ENCODE measurements at regions not wholly inside any gene's neighbourhood (a gene's known extent, or its start where the extent isn't known, plus 50 kb on each side); places are given as distances from the start of the nearest gene placed in this dataset.

- no peaks in the 10 kb centered on the region for H3K27me3 ChIP-seq
- TF ChIP-seq POLR2A (IDR thresholded peaks at IDR 0.05), result no peak
- no peak for TF ChIP-seq CTCF (IDR thresholded peaks at IDR 0.05)
Observed at GRCh38 chr10:105611244-105611798, 970.2 kb downstream of the SORCS3 start.

GRCh38 chr10:105609451-105609850 lies 968.4 kb downstream of the SORCS3 start:
- Histone ChIP-seq H3K36me3 (replicated peaks in 1 of 2) (no peaks in the 10 kb centered on the region), H3K27ac (no peak overlapping the region), H3K4me3 (no peak overlapping the region), H3K9me3 (replicated peaks in 1 of 3) (no peaks in the 10 kb centered on the region), H3K4me1 (replicated peaks in 1 of 2) (no peaks in the 10 kb centered on the region), H3K27me3 (no peaks in the 10 kb centered on the region)
- intact Hi-C loops (cut with DNase I), result no loop called here
- DNase-seq, result no peak
- TF ChIP-seq CTCF (IDR thresholded peaks at IDR 0.05) (no peak), POLR2A (IDR thresholded peaks at IDR 0.05) (no peak)
- WGBS, 4 donors, result 10 to 24% (median 20%) methylated on average over 1 of the region's 1 CpG

More at GRCh38 chr10:105611244-105611798, 970.2 kb downstream of the SORCS3 start:
- Histone ChIP-seq H3K9me3 (replicated peaks in 1 of 3) (no peaks in the 10 kb centered on the region), H3K4me3 (no peak overlapping the region), H3K4me1 (replicated peaks in 1 of 2) (no peaks in the 10 kb centered on the region), H3K27ac (no peak overlapping the region), H3K36me3 (replicated peaks in 1 of 2) (no peaks in the 10 kb centered on the region)
- DNase-seq, result no peak
- intact Hi-C loops (cut with DNase I), result no loop called here

- no peak for DNase-seq
- TF ChIP-seq POLR2A (IDR thresholded peaks at IDR 0.05), result no peak
- TF ChIP-seq CTCF (IDR thresholded peaks at IDR 0.05), result no peak
- intact Hi-C loops (cut with DNase I), result no loop called here
- no peaks in the 10 kb centered on the region for H3K4me1 ChIP-seq (replicated peaks in 1 of 2)
- no peak overlapping the region for H3K4me3 ChIP-seq
- no peaks in the 10 kb centered on the region for H3K9me3 ChIP-seq (replicated peaks in 1 of 3)
- no peaks in the 10 kb centered on the region for H3K27me3 ChIP-seq
- no peak overlapping the region for H3K27ac ChIP-seq
- no peaks in the 10 kb centered on the region for H3K36me3 ChIP-seq (replicated peaks in 1 of 2)
Observed at GRCh38 chr10:105605918-105606317, 964.8 kb downstream of the SORCS3 start.

- H3K27ac ChIP-seq, result no peak overlapping the region
- no peak for DNase-seq
- H3K4me3 ChIP-seq, result no peak overlapping the region
- H3K27me3 ChIP-seq, result no peaks in the 10 kb centered on the region
- no peaks in the 10 kb centered on the region for H3K36me3 ChIP-seq (replicated peaks in 1 of 2)
- intact Hi-C loops (cut with DNase I), result no loop called here
- no peaks in the 10 kb centered on the region for H3K4me1 ChIP-seq (replicated peaks in 1 of 2)
- H3K9me3 ChIP-seq (replicated peaks in 1 of 3), result no peaks in the 10 kb centered on the region
- WGBS, 4 donors, result 70 to 82% (median 80%) methylated on average over 3 of the region's 3 CpGs
- TF ChIP-seq CTCF (IDR thresholded peaks at IDR 0.05), result no peak
Observed at GRCh38 chr10:105605104-105605503, 964.0 kb downstream of the SORCS3 start.

Data from adrenal gland (tissue), 9 donors.